Pancreas (tissue), 10 donors: ENCODE measurements at regions not wholly inside any gene's neighbourhood (a gene's known extent, or its start where the extent isn't known, plus 50 kb on each side); places are given as distances from the start of the nearest gene placed in this dataset.
A peak's percentile ranks its signal among the peaks of the same experiment; 100 is the strongest.

ENCODE experiments used
- ATAC-seq, 4 donors: fragments of 200-7000 bp; cut with Tn5 transposase; one replicate each; pipeline versions ENCODE4 v1.8.0 to v1.9.1; 2020; ENCODE audit warnings: mild to moderate bottlenecking in 4 of 4, moderate library complexity in 4 of 4
- DNase-seq, 6 donors: peaks; one replicate each; pipeline ENCODE4 v3.0.0-alpha.2; 2020
- FAIRE-seq: peaks from 2 replicates; lab custom pipeline; 2012; peaks lifted over from hg19 to GRCh38; lab: Jason Lieb, UNC
- H3K27ac ChIP-seq, 4 donors: fragments of 200-600 bp; sonication (generic); 1 replicate in 3 of 4; 2 replicates in 1 of 4; pipeline versions ENCODE4 v1.5.0 to v1.8.0; 2020
- H3K27me3 ChIP-seq, 4 donors: fragments of 200-600 bp; one replicate each; pipeline ENCODE4 v1.8.0; 2021
- H3K36me3 ChIP-seq, 3 donors: fragments of 200-600 bp; sonication (generic) in 1 of 3; one replicate each; pipeline versions ENCODE4 v1.5.0 to v1.8.0; 2020 to 2021
- H3K4me1 ChIP-seq, 3 donors: fragments of 200-600 bp; one replicate each; pipeline ENCODE4 v1.8.0; 2021
- H3K4me3 ChIP-seq, 4 donors: fragments of 200-600 bp; sonication (generic) in 2 of 4; one replicate each; pipeline versions ENCODE4 v1.5.0 to v1.8.0; 2020 to 2021
- H3K9me3 ChIP-seq, 4 donors: fragments of 200-600 bp; one replicate each; pipeline ENCODE4 v1.8.0; 2021
- CTCF ChIP-seq, 4 donors: fragments of 200-600 bp; sonication (generic) in 3 of 4; IDR thresholded peaks; one replicate each; pipeline versions ENCODE4 v1.5.0 to v1.8.0; 2021; ENCODE audit warnings: antibody characterized with exemption in 4 of 4
- WGBS, 2 donors: extraction: QIAGEN DNeasy Blood & Tissue Kit; methylation state at CpG; one replicate each; pipeline ENCODE4 v1.1.7; 2013; 5-methylcytosine and 5-hydroxymethylcytosine counted together
- intact Hi-C, 3 donors: fragments of 100-400 bp; cut with DNase I; formaldehyde crosslinking; loops; one replicate each; pipeline versions ENCODE4 v1.11.1 to v1.14.2; 2022
- donor health status: healthy with polysubstance abuse.
- donor health status: DM: no; HTN: no; CAD: no; lungs with moderate emphysema.
- donor health status: DM: no; HTN: no; CAD: no.
- donor health status: control.
- donor health status: control.
- donor health status: Bipolar disorder and iron deficiency.
- donor health status: DM: yes; HTN: yes; CAD: no.
- donor health status: DM: no; HTN: no; CAD: no.
- donor health status: DM: no; HTN: no; CAD: no.
- donor health status: DM: yes; HTN: yes; CAD: no.

- DNase-seq (no peak), ATAC-seq (no peak), FAIRE-seq (no peak)
- Histone ChIP-seq H3K27ac (no peak overlapping the region), H3K36me3 (no peaks in the 10 kb centered on the region), H3K4me1 (peaks cover 0 to 8% (median 0%) of the 10 kb centered on the region in 3 donors), H3K4me3 (no peak overlapping the region), H3K27me3 (no peaks in the 10 kb centered on the region), H3K9me3 (no peaks in the 10 kb centered on the region)
- no peak for TF ChIP-seq CTCF (IDR thresholded peaks at IDR 0.05)
- intact Hi-C loops: no loop called here
- 94 to 95% methylated on average over 5 of the region's 5 CpGs for WGBS, 2 donors
Observed at GRCh38 chr9:91116711-91117110, 245.0 kb downstream of the AUH start.

GRCh38 chr9:91117474-91117891 is 244.2 kb downstream of the AUH start:
- ATAC-seq (peak in 2 of 4 donors; percentile 10 to 13), FAIRE-seq (no peak), DNase-seq (peak in 1 of 6 donors; percentile 51)
- intact Hi-C loops: no loop called here
- no peak for TF ChIP-seq CTCF (IDR thresholded peaks at IDR 0.05)
- H3K27ac ChIP-seq: no peak overlapping the region
- no peaks in the 10 kb centered on the region for H3K27me3 ChIP-seq
- 81 to 90% methylated on average over 29 of the region's 29 CpGs for WGBS, 2 donors
- no peaks in the 10 kb centered on the region for H3K9me3 ChIP-seq
- H3K36me3 ChIP-seq: no peaks in the 10 kb centered on the region
- H3K4me1 ChIP-seq: peaks cover 0 to 8% (median 0%) of the 10 kb centered on the region in 3 donors
- H3K4me3 ChIP-seq: no peak overlapping the region

- peak overlapping the region in 2 of 4 donors; percentile 16 to 40 for H3K27ac ChIP-seq
- DNase-seq (peak; percentile 62 to 89 (median 79)), FAIRE-seq (no peak), ATAC-seq (peak; percentile 92 to 99 (median 98))
- H3K36me3 ChIP-seq: no peaks in the 10 kb centered on the region
- peaks cover 0 to 8% (median 0%) of the 10 kb centered on the region in 3 donors for H3K4me1 ChIP-seq
- no peak for TF ChIP-seq CTCF (IDR thresholded peaks at IDR 0.05)
- no peaks in the 10 kb centered on the region for H3K9me3 ChIP-seq
- intact Hi-C loops: no loop called here
- H3K4me3 ChIP-seq: peak overlapping the region in 2 of 4 donors; percentile 4 to 30
- no peaks in the 10 kb centered on the region for H3K27me3 ChIP-seq
- WGBS, 2 donors: 13 to 19% methylated on average over 36 of the region's 36 CpGs
Observed at GRCh38 chr9:91117959-91118703, 243.6 kb downstream of the AUH start.

- no peak for TF ChIP-seq CTCF (IDR thresholded peaks at IDR 0.05)
- no peak for FAIRE-seq
- Histone ChIP-seq H3K36me3 (no peaks in the 10 kb centered on the region), H3K9me3 (no peaks in the 10 kb centered on the region), H3K4me1 (peaks cover 0 to 8% (median 0%) of the 10 kb centered on the region in 3 donors), H3K27me3 (no peaks in the 10 kb centered on the region), H3K4me3 (peak overlapping the region in 2 of 4 donors; percentile 4 to 30), H3K27ac (peak overlapping the region in 2 of 4 donors; percentile 16 to 40)
- no peak for DNase-seq
- peak in 1 of 4 donors; percentile 10 for ATAC-seq
- 12 to 21% methylated on average over 2 of the region's 2 CpGs for WGBS, 2 donors
- intact Hi-C loops: no loop called here
Observed at GRCh38 chr9:91118704-91119025, 243.1 kb downstream of the AUH start.

GRCh38 chr9:91119142-91119541 is 242.6 kb downstream of the AUH start:
- FAIRE-seq: no peak
- no peak for TF ChIP-seq CTCF (IDR thresholded peaks at IDR 0.05)
- peaks cover 0 to 8% (median 0%) of the 10 kb centered on the region in 3 donors for H3K4me1 ChIP-seq
- no peaks in the 10 kb centered on the region for H3K9me3 ChIP-seq
- H3K27me3 ChIP-seq: no peaks in the 10 kb centered on the region
- no peak for ATAC-seq
- H3K4me3 ChIP-seq: no peak overlapping the region
- 73 to 84% methylated on average over 11 of the region's 11 CpGs for WGBS, 2 donors
- DNase-seq: no peak
- H3K36me3 ChIP-seq: no peaks in the 10 kb centered on the region
- intact Hi-C loops: no loop called here
- no peak overlapping the region for H3K27ac ChIP-seq
